ENCODE measurements at regions not wholly inside any gene's neighbourhood (a gene's known extent, or its start where the extent isn't known, plus 50 kb on each side); places are given as distances from the start of the nearest gene placed in this dataset.

DNA sequence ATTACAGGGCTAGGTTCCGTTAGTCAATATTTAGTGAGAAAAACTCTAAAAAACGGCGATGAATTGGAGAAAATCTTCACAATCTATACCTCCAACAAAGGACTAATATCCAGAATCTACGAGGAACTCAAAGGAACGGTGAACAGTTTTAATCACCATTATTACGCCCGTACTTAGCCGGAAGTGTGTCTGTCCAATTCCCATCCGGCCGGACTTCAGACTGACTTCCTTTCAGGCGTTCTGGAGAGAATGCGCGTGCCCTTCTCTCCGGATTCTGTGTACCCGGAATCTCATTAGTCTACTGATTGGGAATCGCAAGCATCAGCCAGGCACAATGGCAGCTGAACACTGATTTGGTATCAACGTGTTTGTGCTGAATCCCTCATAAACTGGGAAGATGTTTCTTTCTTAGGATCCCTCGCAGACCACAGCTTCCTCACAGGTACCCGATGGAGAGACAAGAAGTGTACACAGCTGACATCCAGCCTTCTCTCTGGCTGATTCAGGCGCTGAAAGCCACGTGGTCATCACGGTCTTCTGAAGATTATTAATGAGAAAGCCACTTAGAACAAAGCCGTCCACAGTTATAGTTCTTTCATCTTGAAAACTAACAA, 239.9 kb downstream of the ZNF516 start:
- DNase-seq (ENCODE audit: low read depth): no peak

DNA sequence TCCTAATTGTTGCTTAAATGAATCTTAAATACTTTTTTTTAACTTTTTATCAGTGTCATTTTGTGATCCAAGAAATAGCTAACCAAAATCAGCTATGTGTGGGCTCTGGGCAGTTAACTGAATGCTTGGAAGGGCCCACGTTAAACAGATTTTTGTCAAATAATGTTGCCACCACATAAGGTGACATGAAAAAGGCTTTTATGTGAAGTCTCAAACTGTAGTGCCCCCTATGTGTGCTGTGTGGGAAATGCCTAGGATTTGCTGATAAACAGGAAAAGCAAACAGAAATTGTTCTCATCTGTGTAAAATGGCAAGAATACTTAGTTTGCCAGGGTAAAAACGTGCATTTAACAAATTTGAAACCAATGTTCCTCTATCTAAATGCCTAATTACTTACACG, 242.2 kb downstream of the ZNF516 start:
- no peak for DNase-seq (ENCODE audit: low read depth)

DNA sequence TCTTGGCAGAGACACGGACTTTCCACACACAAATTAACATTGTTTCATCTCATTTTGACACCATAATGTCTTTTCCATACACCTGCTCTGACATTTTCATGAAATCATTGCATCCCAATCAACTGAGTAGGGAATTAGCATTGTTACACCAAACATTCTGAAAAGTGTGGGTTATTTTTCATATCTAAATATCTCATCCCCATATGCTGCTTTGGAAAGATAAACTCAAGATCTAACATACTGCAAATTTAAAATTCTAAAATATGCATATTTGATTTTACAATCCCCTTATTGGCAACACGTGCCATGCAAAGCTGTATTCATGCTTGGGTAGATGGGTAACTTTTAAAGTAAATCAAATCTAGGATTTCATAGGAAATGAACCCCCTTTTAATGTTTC, 242.9 kb downstream of the ZNF516 start:
- DNase-seq (ENCODE audit: low read depth): no peak

- no peak for DNase-seq (ENCODE audit: low read depth)
Measured at GRCh38 chr18:76251691-76252090, 243.4 kb downstream of the ZNF516 start.

DNA sequence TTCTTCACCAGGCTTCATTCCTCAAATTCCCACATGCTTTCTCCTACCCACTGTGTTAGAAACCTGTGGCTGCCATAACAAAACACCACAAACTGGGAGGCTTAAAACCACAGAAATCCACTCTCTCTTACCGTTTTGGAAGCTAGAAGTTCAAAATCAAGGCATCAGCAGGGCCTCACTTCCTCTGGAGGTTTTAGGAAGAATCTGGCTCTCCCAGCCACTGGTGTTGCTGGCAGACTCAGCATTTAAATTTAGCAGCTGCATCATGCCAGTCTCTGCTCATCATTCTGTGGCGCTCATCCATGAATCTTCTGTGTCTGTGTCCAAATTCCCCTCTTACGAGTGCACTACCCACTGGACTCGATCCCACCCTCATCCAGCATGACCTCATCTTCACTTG, 248.5 kb downstream of the ZNF516 start:
- no peak for DNase-seq (ENCODE audit: low read depth)

DNA sequence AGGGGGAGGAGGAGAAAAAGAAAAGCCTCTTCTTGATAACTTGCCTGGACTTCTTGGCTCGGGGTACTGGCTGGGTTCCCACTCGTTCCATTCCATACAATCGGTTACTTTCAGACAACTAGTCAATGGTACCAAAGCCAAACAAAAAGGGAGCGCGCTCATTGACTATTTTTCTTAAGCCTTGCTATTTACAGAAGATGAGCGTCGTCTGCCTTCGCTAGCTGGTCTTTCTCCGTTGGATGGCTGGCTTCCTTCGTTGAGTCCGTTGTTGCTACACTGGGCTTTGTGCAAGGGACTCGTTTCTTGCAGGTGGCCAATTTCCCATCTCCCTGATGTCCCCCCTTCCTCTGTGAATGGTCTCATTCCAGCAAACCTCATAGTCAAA, 260.4 kb downstream of the ZNF516 start:
- no peak for DNase-seq (ENCODE audit: low read depth)

GRCh38 chr18:76233876-76234675, 261.0 kb downstream of the ZNF516 start:
- no peak for DNase-seq (ENCODE audit: low read depth)

GRCh38 chr18:76233406-76233805, 261.6 kb downstream of the ZNF516 start:
- DNase-seq (ENCODE audit: low read depth): no peak

DNA sequence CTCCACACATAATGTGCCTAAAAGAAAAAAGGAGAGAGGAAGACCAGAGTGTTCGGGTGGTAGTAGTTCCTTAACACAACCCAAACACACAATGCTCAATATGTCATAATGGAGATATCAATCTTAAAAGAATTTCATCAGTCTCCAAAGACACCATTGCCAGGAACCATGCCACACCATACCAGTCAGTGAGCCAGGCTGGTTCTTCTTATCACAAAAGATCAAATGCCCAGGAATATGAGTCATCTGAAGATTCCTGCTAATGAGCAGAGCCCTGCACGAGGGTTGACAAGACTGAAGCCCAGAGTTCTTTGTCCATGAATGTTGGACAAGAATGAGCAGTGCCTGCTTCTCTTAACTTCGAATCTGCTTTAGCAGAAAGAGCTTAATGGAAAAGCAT, 262.3 kb downstream of the ZNF516 start:
- DNase-seq (ENCODE audit: low read depth): no peak

- no peak for DNase-seq (ENCODE audit: low read depth)
Measured at GRCh38 chr18:76232010-76232409, 263.0 kb downstream of the ZNF516 start.

DNA sequence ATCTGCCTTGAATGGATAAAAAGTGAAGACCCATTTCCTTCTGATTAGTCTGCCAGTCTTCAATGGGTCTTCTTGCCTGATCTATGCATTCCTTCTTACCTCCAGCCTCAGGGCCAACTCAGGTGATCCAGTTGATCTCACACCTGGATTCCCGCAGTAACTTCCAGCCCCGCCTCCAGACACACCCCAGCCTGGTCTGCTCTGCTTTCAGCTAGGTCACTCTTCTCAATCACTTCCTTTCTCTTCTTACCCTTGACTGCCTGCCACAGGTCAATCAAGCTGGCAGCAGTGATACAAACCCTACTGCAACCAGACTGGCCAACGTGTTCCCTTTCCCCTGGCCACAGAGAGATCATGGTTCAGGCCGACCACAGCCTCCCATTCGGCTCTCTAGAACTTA, 263.6 kb downstream of the ZNF516 start:
- no peak for DNase-seq (ENCODE audit: low read depth)

GRCh38 chr18:76230791-76231190, 264.3 kb downstream of the ZNF516 start:
- DNase-seq (ENCODE audit: low read depth): no peak

- no peak for DNase-seq (ENCODE audit: low read depth)
Measured at GRCh38 chr18:76228716-76229115, 266.3 kb downstream of the ZNF516 start.

DNA sequence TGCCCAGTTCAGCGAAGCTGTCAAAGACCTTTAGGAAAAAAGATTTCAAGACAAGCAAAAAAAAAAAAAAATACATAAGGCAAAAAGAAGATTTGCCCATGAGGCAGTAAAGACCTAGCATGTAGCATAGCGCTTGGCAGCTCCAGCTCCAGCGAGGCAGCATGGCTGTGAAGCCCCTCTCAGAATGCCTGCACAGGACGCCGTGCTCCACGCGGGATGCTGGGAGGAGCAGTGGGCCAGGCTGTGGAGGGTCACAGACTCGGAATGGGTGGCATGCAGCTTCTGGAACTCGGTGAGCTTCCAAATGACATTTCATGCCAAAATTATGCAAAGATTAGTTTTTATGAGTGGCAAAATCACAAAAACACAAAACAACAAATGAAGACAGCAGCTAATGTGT, 267.3 kb downstream of the ZNF516 start:
- DNase-seq (ENCODE audit: low read depth): no peak

DNA sequence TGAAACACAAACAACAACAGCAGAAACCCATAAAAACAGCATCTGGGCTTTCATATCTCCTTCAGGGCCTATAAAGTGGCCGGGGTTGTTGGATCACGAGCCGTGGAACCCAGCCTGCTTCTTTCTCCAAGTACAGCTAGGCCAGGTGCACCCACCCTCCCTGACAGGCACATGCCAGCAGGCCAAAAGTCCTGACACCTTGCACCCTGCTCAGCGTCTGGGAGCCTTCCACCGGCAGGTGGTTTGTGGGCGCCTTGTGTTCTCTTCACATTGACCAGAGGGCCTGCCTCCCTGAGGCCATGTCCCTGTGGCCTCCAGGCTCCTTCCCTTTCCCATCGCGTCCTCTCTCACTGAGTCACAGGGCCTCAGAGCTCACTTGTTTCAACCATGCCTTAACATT, 271.6 kb downstream of the ZNF516 start:
- no peak for DNase-seq (ENCODE audit: low read depth)

GRCh38 chr18:76219023-76219422, 276.0 kb downstream of the ZNF516 start:
- DNase-seq (ENCODE audit: low read depth): no peak

DNA sequence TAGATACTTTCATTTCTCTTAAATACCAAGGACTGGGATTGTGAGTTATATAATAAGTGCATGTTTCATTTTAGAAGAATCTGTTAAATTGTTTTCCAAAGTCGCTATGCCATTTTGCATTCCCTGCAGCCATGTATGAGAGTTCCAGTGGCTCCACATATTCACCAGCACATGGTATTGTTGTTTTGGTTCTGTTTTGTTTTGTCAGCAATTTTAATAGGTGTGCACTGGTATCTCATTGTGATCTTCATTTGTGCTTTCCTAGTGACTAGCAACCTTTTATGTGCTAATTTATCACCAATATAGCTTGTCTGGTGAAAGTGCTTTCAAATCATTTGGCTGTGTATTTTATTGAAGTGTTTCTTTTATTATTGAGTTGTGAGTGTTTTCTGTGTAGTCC, 278.9 kb downstream of the ZNF516 start:
- DNase-seq (ENCODE audit: low read depth): no peak

- no peak for DNase-seq (ENCODE audit: low read depth)
Measured at GRCh38 chr18:76213991-76214390, 281.1 kb downstream of the ZNF516 start.

- no peak for DNase-seq (ENCODE audit: low read depth)
Measured at GRCh38 chr18:76212960-76213359, 282.1 kb downstream of the ZNF516 start.

- no peak for DNase-seq (ENCODE audit: low read depth)
Measured at GRCh38 chr18:76209597-76209996, 285.4 kb downstream of the ZNF516 start.

- DNase-seq (ENCODE audit: low read depth): no peak
Measured at GRCh38 chr18:76208678-76209306, 286.2 kb downstream of the ZNF516 start.

DNA sequence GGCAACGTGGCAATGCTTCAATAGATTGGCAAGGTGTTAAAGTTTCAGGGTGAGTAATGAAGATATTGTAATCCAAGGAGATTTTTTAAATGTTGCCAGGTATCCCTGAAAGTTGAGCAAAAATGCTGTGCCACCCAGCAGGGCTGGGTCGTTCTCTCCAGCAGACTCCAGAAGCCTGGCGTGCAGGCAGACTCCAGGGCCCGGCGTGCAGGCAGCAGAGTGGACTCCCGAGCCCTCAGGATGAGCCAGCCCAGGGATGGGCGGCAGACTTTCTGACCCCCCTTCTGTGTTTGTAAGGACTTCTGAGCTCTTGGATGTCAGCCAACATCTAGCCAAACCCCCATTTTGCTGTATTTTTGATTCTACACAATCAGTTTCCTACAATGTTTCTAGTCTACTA, 289.1 kb downstream of the ZNF516 start:
- no peak for DNase-seq (ENCODE audit: low read depth)

DNA sequence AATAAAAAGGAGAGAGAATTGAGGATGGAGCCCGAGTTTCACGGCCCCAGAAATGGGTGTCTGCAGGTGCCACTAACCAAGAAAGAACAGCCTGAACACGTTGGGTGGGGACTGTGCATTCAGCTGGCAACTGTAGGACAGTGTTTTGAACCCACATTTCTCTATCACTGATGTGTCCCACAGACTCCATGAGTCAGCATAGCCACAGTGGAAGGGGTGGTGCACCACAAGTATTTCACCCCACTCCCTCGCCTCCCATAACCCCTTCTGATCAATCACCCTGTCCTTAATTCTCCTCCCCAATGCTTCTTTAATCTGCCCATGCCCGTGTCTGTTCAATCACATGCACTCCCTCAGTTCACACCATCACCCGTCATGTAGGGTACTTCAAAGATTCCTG, 291.5 kb downstream of the ZNF516 start:
- no peak for DNase-seq (ENCODE audit: low read depth)

DNA sequence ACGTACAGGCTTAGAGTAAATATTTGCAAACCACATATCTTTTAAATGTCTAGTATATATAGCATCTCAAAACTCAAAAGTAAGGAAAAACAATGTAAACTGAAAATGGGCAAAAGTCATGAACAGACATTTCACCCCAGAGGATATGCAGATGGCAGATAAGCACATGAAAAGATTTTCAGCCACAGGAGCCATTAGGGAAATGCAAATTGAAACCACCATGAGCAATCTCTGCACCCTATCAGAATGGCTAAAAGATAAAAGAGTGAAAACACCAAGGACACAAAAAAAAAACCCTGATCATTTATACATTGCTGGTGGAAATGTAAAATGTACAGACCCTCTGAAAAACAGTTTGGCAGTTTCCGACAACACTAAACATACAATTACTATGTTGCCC, 292.7 kb downstream of the ZNF516 start:
- no peak for DNase-seq (ENCODE audit: low read depth)
